GM21423 (cell line): ENCODE measurements at regions not wholly inside any gene's neighbourhood (a gene's known extent, or its start where the extent isn't known, plus 50 kb on each side); places are given as distances from the start of the nearest gene placed in this dataset.
A peak's percentile ranks its signal among the peaks of the same experiment; 100 is the strongest.

Experiments used
- ATAC-seq: cut with Tn5 transposase; IDR thresholded peaks from one replicate; pipeline ENCODE4 v1.9.1; 2021; ENCODE audit warnings: mild to moderate bottlenecking, moderate library complexity; ENCODE audit not compliant: unreplicated experiment

- peak; percentile 28 for ATAC-seq
These were observed 371.3 kb downstream of the COG6 start for GRCh38 chr13:40026741-40027140.

GRCh38 chr13:40028446-40028845, 373.0 kb downstream of the COG6 start:
- no peak for ATAC-seq

- no peak for ATAC-seq
These were observed 375.6 kb downstream of the COG6 start for GRCh38 chr13:40031031-40031430.

- no peak for ATAC-seq
These were observed 383.6 kb downstream of the COG6 start for GRCh38 chr13:40039061-40039460.

GRCh38 chr13:40042991-40043390, 387.5 kb downstream of the COG6 start:
- no peak for ATAC-seq

- ATAC-seq = no peak
These were observed 388.3 kb downstream of the COG6 start for GRCh38 chr13:40043764-40044163.

- ATAC-seq = peak; percentile 89
These were observed 391.9 kb downstream of the COG6 start for GRCh38 chr13:40047322-40047771.

- ATAC-seq = no peak
These were observed 393.1 kb downstream of the COG6 start for GRCh38 chr13:40048551-40048950.

GRCh38 chr13:40052954-40053353, 397.5 kb downstream of the COG6 start:
- no peak for ATAC-seq

GRCh38 chr13:40053401-40053800, 397.9 kb downstream of the COG6 start:
- no peak for ATAC-seq

- ATAC-seq = peak; percentile 49
These were observed 399.0 kb downstream of the COG6 start for GRCh38 chr13:40054422-40054821.

GRCh38 chr13:40056898-40057619, 401.6 kb downstream of the COG6 start:
- no peak for ATAC-seq

GRCh38 chr13:40058757-40059236, 403.3 kb downstream of the COG6 start:
- ATAC-seq = no peak

- ATAC-seq = no peak
These were observed 404.2 kb downstream of the COG6 start for GRCh38 chr13:40059540-40060232.

GRCh38 chr13:40060296-40061007, 405.0 kb downstream of the COG6 start:
- peak; percentile 78 for ATAC-seq

GRCh38 chr13:40061466-40062450, 406.3 kb downstream of the COG6 start:
- ATAC-seq = no peak

GRCh38 chr13:40063278-40063698, 407.8 kb downstream of the COG6 start:
- ATAC-seq = no peak

- no peak for ATAC-seq
These were observed 408.2 kb downstream of the COG6 start for GRCh38 chr13:40063703-40064102.

- no peak for ATAC-seq
These were observed 409.0 kb downstream of the COG6 start for GRCh38 chr13:40064154-40065097.
